ENCODE measurements at regions not wholly inside any gene's neighbourhood (a gene's known extent, or its start where the extent isn't known, plus 50 kb on each side); places are given as distances from the start of the nearest gene placed in this dataset.

DNA sequence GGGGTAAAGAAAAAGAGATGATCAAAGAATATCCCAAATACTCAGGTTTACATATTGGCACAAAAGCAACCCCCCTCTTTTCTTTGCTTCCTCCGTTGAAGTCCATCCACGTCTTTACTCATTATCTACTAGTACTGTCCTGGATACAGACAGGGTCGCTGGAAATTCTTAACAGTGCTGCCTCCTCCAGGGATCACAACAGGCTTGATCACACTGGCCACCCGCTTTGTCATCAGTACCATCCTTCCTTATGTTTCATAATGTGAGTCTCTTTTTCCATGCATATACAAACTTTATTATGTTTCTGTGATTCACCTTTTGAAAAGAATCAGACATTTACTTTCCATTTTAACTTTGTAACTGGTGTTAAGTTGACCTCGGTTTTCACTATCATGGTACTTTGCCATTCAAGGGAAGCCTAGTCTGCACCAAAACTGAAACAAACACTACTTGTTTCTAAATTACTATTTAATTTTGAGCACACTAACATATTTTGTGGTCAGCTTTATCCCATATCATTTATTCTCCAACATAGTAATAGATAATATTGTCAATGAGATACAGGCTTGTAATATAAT is 387.5 kb upstream of the PPP1R2C start:
- H3K4me3 ChIP-seq (ENCODE audit: low read length, poor library complexity, severe bottlenecking): no peak overlapping the region
- no peak overlapping the region for H2AFZ ChIP-seq (ENCODE audit: low read length)
- no peaks in the 10 kb centered on the region for H3K27me3 ChIP-seq (ENCODE audit: insufficient read depth, low read length, poor library complexity, severe bottlenecking)
- H4K20me1 ChIP-seq (ENCODE audit: insufficient read depth, low read length, poor library complexity, severe bottlenecking): no peaks in the 10 kb centered on the region
- TF ChIP-seq EZH2phosphoT487 (IDR thresholded peaks at IDR 0.05; ENCODE audit: borderline replicate concordance): no peak
- TF ChIP-seq, protein P1, sequence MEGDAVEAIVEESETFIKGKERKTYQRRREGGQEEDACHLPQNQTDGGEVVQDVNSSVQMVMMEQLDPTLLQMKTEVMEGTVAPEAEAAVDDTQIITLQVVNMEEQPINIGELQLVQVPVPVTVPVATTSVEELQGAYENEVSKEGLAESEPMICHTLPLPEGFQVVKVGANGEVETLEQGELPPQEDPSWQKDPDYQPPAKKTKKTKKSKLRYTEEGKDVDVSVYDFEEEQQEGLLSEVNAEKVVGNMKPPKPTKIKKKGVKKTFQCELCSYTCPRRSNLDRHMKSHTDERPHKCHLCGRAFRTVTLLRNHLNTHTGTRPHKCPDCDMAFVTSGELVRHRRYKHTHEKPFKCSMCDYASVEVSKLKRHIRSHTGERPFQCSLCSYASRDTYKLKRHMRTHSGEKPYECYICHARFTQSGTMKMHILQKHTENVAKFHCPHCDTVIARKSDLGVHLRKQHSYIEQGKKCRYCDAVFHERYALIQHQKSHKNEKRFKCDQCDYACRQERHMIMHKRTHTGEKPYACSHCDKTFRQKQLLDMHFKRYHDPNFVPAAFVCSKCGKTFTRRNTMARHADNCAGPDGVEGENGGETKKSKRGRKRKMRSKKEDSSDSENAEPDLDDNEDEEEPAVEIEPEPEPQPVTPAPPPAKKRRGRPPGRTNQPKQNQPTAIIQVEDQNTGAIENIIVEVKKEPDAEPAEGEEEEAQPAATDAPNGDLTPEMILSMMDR (conservative IDR thresholded peaks at IDR 0.05; ENCODE audit: low read length): no peak
- H3K9me3 ChIP-seq (ENCODE audit: insufficient read depth, low read depth, low read length): no peaks in the 10 kb centered on the region
- H3F3A ChIP-seq (ENCODE audit: low read depth): no peaks in the 10 kb centered on the region
- no peak overlapping the region for H3K9ac ChIP-seq (ENCODE audit: low read depth, low read length, poor library complexity, severe bottlenecking)
- no peaks in the 10 kb centered on the region for H3K4me1 ChIP-seq (ENCODE audit: insufficient read depth, low read length, poor library complexity, severe bottlenecking)
- H3K9me2 ChIP-seq (replicated peaks; ENCODE audit: low read depth, low read length): no peaks in the 10 kb centered on the region
- H3K36me3 ChIP-seq (ENCODE audit: insufficient read depth, low read length): no peaks in the 10 kb centered on the region
- H3K79me2 ChIP-seq (ENCODE audit: insufficient read depth, low read length): no peaks in the 10 kb centered on the region
- H3K4me2 ChIP-seq (ENCODE audit: low read depth, low read length, poor library complexity, severe bottlenecking): no peak overlapping the region

DNA sequence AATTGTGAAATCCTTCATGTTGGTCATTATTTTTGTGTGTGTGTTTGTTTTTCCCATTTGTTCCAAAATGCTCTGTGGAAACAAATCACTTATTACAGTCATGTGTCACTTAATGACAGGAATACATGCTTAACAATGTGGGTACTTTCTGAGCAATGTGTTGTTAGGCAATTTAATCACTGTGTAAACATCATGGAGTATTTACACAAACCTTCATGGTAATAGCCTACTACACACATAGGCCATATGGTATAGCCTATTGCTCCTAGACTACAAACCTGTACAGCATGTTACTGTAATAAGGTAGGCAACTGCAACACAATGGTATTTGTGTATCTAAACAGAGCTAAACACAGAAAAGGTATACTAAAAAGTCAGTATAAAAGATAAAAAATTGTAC is 388.9 kb upstream of the PPP1R2C start:
- H3K27me3 ChIP-seq (ENCODE audit: insufficient read depth, low read length, poor library complexity, severe bottlenecking): no peaks in the 10 kb centered on the region
- no peaks in the 10 kb centered on the region for H3K36me3 ChIP-seq (ENCODE audit: insufficient read depth, low read length)
- H3K4me3 ChIP-seq (ENCODE audit: low read length, poor library complexity, severe bottlenecking): no peak overlapping the region
- TF ChIP-seq EZH2phosphoT487 (IDR thresholded peaks at IDR 0.05; ENCODE audit: borderline replicate concordance): no peak
- TF ChIP-seq, protein P1 (conservative IDR thresholded peaks at IDR 0.05; ENCODE audit: low read length): no peak
- no peaks in the 10 kb centered on the region for H3K9me3 ChIP-seq (ENCODE audit: insufficient read depth, low read depth, low read length)
- no peaks in the 10 kb centered on the region for H3K4me1 ChIP-seq (ENCODE audit: insufficient read depth, low read length, poor library complexity, severe bottlenecking)
- no peaks in the 10 kb centered on the region for H3K9me2 ChIP-seq (replicated peaks; ENCODE audit: low read depth, low read length)
- no peaks in the 10 kb centered on the region for H4K20me1 ChIP-seq (ENCODE audit: insufficient read depth, low read length, poor library complexity, severe bottlenecking)
- H2AFZ ChIP-seq (ENCODE audit: low read length): no peak overlapping the region
- H3K4me2 ChIP-seq (ENCODE audit: low read depth, low read length, poor library complexity, severe bottlenecking): no peak overlapping the region
- no peak overlapping the region for H3K9ac ChIP-seq (ENCODE audit: low read depth, low read length, poor library complexity, severe bottlenecking)
- no peaks in the 10 kb centered on the region for H3K79me2 ChIP-seq (ENCODE audit: insufficient read depth, low read length)
- H3F3A ChIP-seq (ENCODE audit: low read depth): no peaks in the 10 kb centered on the region

DNA sequence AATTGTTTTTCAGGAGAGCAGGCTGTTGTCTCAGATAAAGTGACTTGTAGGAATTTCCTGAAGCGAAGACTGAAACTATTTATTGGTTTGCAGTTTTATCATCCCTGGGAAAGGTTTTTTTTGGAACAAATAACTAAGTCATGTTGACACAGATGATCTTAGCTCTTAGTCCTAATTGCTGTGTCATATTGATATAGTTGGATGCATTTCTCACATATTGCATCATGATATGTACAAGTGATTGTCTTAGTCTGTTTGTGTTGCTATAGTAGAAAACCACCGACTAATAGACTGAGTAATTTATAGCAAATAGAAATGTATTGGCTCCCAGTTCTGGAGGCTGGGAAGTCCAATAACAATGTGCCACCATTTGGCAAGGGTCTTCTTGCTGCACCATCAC is 397.5 kb upstream of the PPP1R2C start:
- no peaks in the 10 kb centered on the region for H3K27me3 ChIP-seq (ENCODE audit: insufficient read depth, low read length, poor library complexity, severe bottlenecking)

More for the DNA sequence above, 397.5 kb upstream of the PPP1R2C start:
- Histone ChIP-seq H3F3A (ENCODE audit: low read depth) (no peaks in the 10 kb centered on the region), H3K79me2 (ENCODE audit: insufficient read depth, low read length) (no peaks in the 10 kb centered on the region), H3K4me3 (ENCODE audit: low read length, poor library complexity, severe bottlenecking) (no peak overlapping the region), H3K36me3 (ENCODE audit: insufficient read depth, low read length) (no peaks in the 10 kb centered on the region), H4K20me1 (ENCODE audit: insufficient read depth, low read length, poor library complexity, severe bottlenecking) (no peaks in the 10 kb centered on the region), H3K4me1 (ENCODE audit: insufficient read depth, low read length, poor library complexity, severe bottlenecking) (no peaks in the 10 kb centered on the region), H3K4me2 (ENCODE audit: low read depth, low read length, poor library complexity, severe bottlenecking) (no peak overlapping the region), H3K9me3 (ENCODE audit: insufficient read depth, low read depth, low read length) (no peaks in the 10 kb centered on the region), H3K9ac (ENCODE audit: low read depth, low read length, poor library complexity, severe bottlenecking) (no peak overlapping the region), H2AFZ (ENCODE audit: low read length) (no peak overlapping the region), H3K9me2 (replicated peaks; ENCODE audit: low read depth, low read length) (no peaks in the 10 kb centered on the region)
- TF ChIP-seq, protein P1 (conservative IDR thresholded peaks at IDR 0.05; ENCODE audit: low read length): no peak
- no peak for TF ChIP-seq EZH2phosphoT487 (IDR thresholded peaks at IDR 0.05; ENCODE audit: borderline replicate concordance)
